ENCODE measurements at regions not wholly inside any gene's neighbourhood (a gene's known extent, or its start where the extent isn't known, plus 50 kb on each side); places are given as distances from the start of the nearest gene placed in this dataset.

DNA sequence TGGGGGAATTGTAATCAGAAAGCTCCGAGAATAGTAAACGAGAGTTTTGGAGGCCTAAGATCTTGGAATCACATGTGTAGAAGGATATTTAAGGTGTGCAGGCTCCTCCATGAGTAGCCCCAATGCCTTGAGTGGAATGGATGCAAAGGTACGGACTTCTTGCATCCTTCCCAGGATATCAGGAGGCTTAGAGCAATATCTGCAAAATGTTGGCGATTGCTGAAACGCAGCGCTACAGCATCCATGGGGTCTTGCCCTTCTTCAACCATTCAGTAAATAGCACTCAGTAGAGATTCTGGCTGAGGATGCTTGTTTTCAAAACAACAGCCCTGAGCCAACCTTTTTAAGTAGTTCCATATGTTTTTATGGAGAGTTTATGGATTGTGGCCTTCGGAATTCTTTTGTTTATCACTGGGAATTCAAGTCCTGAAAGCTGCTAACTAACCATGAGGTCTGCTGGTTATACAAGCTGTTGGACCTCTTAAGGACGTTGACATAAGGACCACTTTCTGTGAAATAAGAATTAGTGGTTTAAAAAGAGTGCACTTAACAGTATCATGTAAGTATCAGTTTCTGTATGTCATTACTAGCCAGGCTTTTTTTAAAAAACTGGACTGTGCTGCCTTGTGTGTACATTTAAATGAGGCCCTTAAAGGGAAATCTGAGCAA lies 228.8 kb upstream of the PGRMC2 start:
- Histone ChIP-seq H3K9me3 (ENCODE audit: control insufficient read depth, insufficient read depth, low read depth, low read length) (no peaks in the 10 kb centered on the region), H3K4me3 (ENCODE audit: low read depth in 2 of 2, low read length in 2 of 2) (no peak overlapping the region), H3K4me1 (ENCODE audit: control insufficient read depth, insufficient read depth, low read length) (peaks cover 3% of the 10 kb centered on the region; the same call in 1 of the 2 replicates), H3K27ac (ENCODE audit: low read length) (peak overlapping the region; percentile 23; the same call in 1 of the 2 replicates), H3K27me3 (ENCODE audit: control insufficient read depth, insufficient read depth, low read length) (no peaks in the 10 kb centered on the region), H3K36me3 (ENCODE audit: control insufficient read depth, insufficient read depth, low read length) (no peaks in the 10 kb centered on the region)
- no TSS peak for BruUV-seq (replicated peaks)
- intact Hi-C loops (cut with micrococcal nuclease; ENCODE audit: unreplicated experiment) (no loop called here), in situ Hi-C loops (cut with HindIII; ENCODE audit: low pct_unique_long_range_greater_than_20kb, low sequenced_read_pairs) (no loop called here)
- DNase-seq (ENCODE audit: low read depth, low spot score) = no peak
- no peak for TF ChIP-seq SIN3A (IDR thresholded peaks at IDR 0.05; ENCODE audit: borderline replicate concordance, insufficient read depth, low read depth, low read length)
- TF ChIP-seq, protein P1, sequence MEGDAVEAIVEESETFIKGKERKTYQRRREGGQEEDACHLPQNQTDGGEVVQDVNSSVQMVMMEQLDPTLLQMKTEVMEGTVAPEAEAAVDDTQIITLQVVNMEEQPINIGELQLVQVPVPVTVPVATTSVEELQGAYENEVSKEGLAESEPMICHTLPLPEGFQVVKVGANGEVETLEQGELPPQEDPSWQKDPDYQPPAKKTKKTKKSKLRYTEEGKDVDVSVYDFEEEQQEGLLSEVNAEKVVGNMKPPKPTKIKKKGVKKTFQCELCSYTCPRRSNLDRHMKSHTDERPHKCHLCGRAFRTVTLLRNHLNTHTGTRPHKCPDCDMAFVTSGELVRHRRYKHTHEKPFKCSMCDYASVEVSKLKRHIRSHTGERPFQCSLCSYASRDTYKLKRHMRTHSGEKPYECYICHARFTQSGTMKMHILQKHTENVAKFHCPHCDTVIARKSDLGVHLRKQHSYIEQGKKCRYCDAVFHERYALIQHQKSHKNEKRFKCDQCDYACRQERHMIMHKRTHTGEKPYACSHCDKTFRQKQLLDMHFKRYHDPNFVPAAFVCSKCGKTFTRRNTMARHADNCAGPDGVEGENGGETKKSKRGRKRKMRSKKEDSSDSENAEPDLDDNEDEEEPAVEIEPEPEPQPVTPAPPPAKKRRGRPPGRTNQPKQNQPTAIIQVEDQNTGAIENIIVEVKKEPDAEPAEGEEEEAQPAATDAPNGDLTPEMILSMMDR (IDR thresholded peaks at IDR 0.05) = no peak
- TF ChIP-seq, protein P2, sequence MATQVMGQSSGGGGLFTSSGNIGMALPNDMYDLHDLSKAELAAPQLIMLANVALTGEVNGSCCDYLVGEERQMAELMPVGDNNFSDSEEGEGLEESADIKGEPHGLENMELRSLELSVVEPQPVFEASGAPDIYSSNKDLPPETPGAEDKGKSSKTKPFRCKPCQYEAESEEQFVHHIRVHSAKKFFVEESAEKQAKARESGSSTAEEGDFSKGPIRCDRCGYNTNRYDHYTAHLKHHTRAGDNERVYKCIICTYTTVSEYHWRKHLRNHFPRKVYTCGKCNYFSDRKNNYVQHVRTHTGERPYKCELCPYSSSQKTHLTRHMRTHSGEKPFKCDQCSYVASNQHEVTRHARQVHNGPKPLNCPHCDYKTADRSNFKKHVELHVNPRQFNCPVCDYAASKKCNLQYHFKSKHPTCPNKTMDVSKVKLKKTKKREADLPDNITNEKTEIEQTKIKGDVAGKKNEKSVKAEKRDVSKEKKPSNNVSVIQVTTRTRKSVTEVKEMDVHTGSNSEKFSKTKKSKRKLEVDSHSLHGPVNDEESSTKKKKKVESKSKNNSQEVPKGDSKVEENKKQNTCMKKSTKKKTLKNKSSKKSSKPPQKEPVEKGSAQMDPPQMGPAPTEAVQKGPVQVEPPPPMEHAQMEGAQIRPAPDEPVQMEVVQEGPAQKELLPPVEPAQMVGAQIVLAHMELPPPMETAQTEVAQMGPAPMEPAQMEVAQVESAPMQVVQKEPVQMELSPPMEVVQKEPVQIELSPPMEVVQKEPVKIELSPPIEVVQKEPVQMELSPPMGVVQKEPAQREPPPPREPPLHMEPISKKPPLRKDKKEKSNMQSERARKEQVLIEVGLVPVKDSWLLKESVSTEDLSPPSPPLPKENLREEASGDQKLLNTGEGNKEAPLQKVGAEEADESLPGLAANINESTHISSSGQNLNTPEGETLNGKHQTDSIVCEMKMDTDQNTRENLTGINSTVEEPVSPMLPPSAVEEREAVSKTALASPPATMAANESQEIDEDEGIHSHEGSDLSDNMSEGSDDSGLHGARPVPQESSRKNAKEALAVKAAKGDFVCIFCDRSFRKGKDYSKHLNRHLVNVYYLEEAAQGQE (IDR thresholded peaks at IDR 0.05; ENCODE audit: insufficient read depth in 1 of 2, low read depth in 2 of 2, low read length in 1 of 2) = no peak
- no peak for TF ChIP-seq POLR2AphosphoS5 (IDR thresholded peaks at IDR 0.05; ENCODE audit: low read depth, low read length)
- TF ChIP-seq TCF7L2 (IDR thresholded peaks at IDR 0.05; ENCODE audit: low read depth, low read length) = no peak
- ChIA-PET CTCF (interaction anchor here (0.6 kb wide), 1 partner anchor 63 kb away, joined by 3 read pairs; no protein-coding TSS in a partner anchor), POLR2A (no interaction called here)
- ATAC-seq = no peak

DNA sequence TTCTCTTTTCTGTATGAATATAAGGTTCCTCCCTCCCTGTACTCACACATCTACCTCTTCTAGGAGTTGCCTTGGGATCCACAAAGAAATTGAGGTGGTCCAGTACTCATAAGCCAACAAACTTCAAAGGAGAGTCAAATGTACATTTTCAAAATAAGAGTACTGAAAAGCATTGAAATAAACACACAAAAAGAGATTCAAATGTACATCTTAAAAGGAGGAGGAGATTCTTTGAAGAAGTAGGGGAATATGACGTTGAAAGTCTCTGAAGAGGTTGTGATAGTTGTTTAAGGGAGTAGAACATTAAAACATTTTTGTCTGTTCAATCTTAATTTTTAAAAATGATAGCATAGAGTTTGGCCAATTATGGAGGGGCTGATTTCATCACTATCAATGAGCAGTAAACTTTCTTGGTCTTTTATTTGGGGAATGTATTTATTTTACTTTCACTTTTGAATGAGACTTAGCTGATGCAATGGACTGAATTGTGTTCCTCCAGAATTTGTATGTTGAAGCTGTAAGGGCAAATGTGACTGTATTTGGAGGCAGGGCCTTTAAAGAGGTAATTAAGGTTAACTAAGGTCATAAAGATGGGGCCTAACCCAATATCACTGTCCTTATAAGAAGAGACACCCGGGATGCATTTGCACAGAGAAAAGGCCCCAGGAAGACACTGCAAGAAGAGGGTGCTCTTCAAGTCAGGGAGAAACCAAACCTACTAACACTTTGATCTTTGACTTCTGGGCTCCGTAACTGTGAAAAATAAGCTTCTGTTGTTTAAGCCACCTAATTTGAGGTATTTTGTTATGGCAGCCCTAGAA lies 226.3 kb upstream of the PGRMC2 start:
- no peak for ATAC-seq
- POLR2A ChIA-PET = no interaction called here
- peak overlapping the region; percentile 44; the same call in 1 of the 2 replicates for H3K27ac ChIP-seq (ENCODE audit: low read length)

More for the DNA sequence above, 226.3 kb upstream of the PGRMC2 start:
- in situ Hi-C loops (cut with HindIII; ENCODE audit: low pct_unique_long_range_greater_than_20kb, low sequenced_read_pairs) = no loop called here
- no peaks in the 10 kb centered on the region for H3K27me3 ChIP-seq (ENCODE audit: control insufficient read depth, insufficient read depth, low read length)
- BruUV-seq (replicated peaks) = no TSS peak
- H3K4me3 ChIP-seq (ENCODE audit: low read depth in 2 of 2, low read length in 2 of 2) = no peak overlapping the region
- H3K9me3 ChIP-seq (ENCODE audit: control insufficient read depth, insufficient read depth, low read depth, low read length) = no peaks in the 10 kb centered on the region
- TF ChIP-seq SIN3A (IDR thresholded peaks at IDR 0.05; ENCODE audit: borderline replicate concordance, insufficient read depth, low read depth, low read length) = no peak
- TF ChIP-seq, protein P2 (IDR thresholded peaks at IDR 0.05; ENCODE audit: insufficient read depth in 1 of 2, low read depth in 2 of 2, low read length in 1 of 2) = no peak
- TF ChIP-seq POLR2AphosphoS5 (IDR thresholded peaks at IDR 0.05; ENCODE audit: low read depth, low read length) = no peak
- TF ChIP-seq, protein P1 (IDR thresholded peaks at IDR 0.05) = no peak
- no peak for TF ChIP-seq TCF7L2 (IDR thresholded peaks at IDR 0.05; ENCODE audit: low read depth, low read length)
- H3K4me1 ChIP-seq (ENCODE audit: control insufficient read depth, insufficient read depth, low read length) = peaks cover 3% of the 10 kb centered on the region; the same call in 1 of the 2 replicates
- no peaks in the 10 kb centered on the region for H3K36me3 ChIP-seq (ENCODE audit: control insufficient read depth, insufficient read depth, low read length)
- CTCF ChIA-PET = no interaction called here
- no peak for DNase-seq (ENCODE audit: low read depth, low spot score)
- intact Hi-C loops (cut with micrococcal nuclease; ENCODE audit: unreplicated experiment) = no loop called here
